Caki2 (cell line): ENCODE measurements at regions not wholly inside any gene's neighbourhood (a gene's known extent, or its start where the extent isn't known, plus 50 kb on each side); places are given as distances from the start of the nearest gene placed in this dataset.

Experiments used
- DNase-seq: peaks from one replicate; pipeline ENCODE4 v3.0.0-alpha.2; 2015; ENCODE audit warnings: low read depth
- in situ Hi-C: cut with HindIII; loops from 2 replicates; pipeline ENCODE4 v1.10.0; 2016; ENCODE audit warnings: low sequenced_read_pairs, low pct_unique_long_range_greater_than_20kb, mixed read lengths

- in situ Hi-C loops = no loop called here
- DNase-seq = no peak
Observed at GRCh38 chr3:162468791-162469190, 972.2 kb downstream of the OTOL1 start.

- no peak for DNase-seq
- in situ Hi-C loops = no loop called here
Observed at GRCh38 chr3:162487138-162487537, 990.5 kb downstream of the OTOL1 start.

DNA sequence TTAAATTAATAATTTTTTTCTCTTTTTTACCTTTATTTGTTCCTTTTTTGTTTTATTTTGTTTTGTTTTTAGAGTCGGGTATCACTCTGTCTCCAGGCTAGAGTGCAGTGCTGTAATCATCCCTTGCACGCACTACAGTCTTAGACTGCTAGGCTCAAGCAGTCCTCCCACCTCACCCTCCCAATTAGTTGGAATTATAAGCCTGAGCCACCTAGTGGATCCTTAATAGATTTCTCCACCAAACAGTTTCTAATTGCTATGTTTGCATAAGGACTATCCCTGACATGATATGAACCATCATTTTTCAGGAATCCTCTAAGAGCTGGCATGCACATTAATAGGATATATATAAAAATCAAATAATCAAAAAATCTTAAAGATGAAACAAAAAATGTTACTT is 993.2 kb downstream of the OTOL1 start:
- no peak for DNase-seq
- in situ Hi-C loops = no loop called here

DNA sequence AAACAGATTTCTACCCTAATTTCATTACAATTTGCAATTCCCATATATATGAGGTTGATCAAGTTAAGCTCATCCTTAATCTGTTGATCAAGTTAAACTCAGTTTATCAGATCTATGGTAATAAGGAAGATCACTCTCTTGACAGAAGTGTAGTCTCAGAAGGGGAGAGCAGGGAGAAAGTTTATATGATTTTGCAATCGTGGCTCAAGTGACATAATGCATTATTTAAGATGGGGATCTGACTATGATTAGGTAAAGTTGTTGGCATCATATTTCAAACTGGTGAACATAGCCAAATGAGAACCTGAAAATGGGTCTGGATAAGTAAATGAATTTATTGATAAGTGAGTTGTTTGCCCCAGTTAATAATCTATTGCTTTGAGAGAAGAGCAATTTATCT is 995.3 kb downstream of the OTOL1 start:
- in situ Hi-C loops = no loop called here
- DNase-seq = no peak

GRCh38 chr3:162492446-162493081 is 996.0 kb downstream of the OTOL1 start:
- in situ Hi-C loops = no loop called here
- DNase-seq = peak; percentile 22

DNA sequence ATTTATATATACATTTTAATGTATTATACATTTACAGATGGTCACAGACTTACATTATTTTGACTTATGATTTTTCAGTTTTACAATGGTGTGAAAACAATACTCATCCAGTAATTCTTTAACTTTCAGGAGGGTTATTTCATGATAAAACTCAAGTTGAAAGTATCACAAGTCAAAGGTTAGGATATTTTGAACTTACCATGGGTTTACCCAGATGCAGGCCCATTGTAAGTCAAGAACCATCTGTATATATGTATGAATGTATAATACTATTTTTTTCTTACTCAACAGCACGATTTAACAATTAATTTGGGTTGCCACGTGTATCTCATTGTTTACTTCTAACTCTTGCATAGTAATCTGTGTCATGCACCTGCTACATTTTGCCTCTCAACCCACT is 1002.0 kb downstream of the OTOL1 start:
- in situ Hi-C loops = no loop called here
- DNase-seq = no peak

GRCh38 chr3:162507397-162507796 is 1010.8 kb downstream of the OTOL1 start:
- in situ Hi-C loops = no loop called here
- no peak for DNase-seq

DNA sequence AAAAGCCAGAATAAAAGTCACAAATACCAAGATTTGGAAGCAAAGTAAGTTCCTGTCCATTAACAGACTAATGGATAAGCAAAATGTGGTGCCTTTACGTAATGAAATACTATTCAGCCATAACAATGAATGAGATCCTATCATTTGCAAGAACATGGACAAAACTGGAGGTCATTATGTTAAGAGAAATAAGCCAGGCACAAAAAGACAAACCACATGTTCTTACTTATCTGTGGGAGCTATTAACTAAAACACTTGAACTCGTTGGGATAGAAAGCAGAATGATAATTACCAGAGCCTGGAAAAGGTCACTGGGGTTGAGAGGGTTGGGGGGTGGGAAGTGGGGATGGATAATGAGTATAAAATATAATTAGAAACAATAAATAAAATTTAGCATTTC is 1015.9 kb downstream of the OTOL1 start:
- in situ Hi-C loops = no loop called here

GRCh38 chr3:162517110-162517509 is 1020.5 kb downstream of the OTOL1 start:
- in situ Hi-C loops = no loop called here
- DNase-seq = no peak

More for the DNA sequence above, 1015.9 kb downstream of the OTOL1 start:
- DNase-seq = no peak

- in situ Hi-C loops = no loop called here
- no peak for DNase-seq
Observed at GRCh38 chr3:162521669-162522068, 1025.1 kb downstream of the OTOL1 start.

GRCh38 chr3:162525066-162525742 is 1028.6 kb downstream of the OTOL1 start:
- in situ Hi-C loops = no loop called here
- no peak for DNase-seq

DNA sequence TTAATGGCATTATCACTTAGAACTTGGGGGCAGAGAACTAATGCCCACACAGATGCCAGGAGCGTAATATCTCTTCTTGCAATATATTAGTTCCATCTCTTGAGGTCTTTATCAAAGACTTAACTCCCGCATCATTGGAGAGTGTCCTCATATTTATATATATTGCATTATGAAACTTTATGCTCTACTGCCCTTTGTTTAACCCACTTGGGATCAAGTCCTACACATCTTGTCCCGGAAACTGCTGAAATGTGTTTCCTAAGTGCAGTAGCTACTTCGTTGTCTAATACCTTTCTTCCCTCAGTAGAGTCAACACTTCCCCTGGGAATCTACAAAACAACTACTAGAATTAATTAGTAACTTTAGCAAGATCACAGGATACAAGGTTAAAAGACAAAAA is 1029.2 kb downstream of the OTOL1 start:
- in situ Hi-C loops = no loop called here
- DNase-seq = no peak

- in situ Hi-C loops = no loop called here
- no peak for DNase-seq
Observed at GRCh38 chr3:162534431-162534830, 1037.8 kb downstream of the OTOL1 start.

DNA sequence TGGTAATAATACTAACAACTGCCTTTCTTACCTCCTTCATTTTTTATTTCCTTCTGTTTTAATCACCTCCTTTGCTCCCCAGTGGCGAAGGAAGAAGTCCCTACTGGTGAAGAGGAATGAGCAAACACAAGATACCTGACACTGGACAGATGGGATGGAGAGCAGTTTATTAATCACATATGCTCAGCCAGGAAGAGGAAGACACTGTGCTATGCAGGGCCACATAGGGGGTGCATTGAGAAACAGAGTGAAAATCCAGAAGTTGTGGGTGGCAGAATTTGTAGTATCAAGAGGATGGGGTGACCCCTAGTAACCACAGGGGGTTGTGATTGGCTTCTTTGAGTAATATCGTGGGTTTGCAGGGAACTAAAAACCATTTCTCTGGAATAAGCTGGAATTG is 1041.9 kb downstream of the OTOL1 start:
- no peak for DNase-seq
- in situ Hi-C loops = no loop called here

DNA sequence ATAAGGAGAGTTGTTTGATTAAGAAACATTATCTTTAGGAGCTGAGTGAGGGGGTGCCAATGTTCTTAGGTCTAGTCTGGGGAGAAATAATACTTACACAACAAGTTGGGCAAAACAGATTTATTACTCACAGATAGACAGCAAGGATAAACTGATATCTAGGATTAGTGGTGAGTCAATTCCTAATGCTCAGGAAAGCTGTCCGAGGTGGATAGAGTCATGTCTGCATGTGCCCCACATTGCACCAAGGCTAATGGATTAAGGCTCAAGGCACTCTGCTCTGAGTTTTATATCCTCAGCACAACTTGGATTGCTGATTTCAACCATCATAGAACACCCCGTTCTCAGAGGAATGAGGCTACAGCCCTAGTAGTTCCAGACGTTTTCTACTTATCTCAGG is 1042.3 kb downstream of the OTOL1 start:
- in situ Hi-C loops = no loop called here
- DNase-seq = no peak

DNA sequence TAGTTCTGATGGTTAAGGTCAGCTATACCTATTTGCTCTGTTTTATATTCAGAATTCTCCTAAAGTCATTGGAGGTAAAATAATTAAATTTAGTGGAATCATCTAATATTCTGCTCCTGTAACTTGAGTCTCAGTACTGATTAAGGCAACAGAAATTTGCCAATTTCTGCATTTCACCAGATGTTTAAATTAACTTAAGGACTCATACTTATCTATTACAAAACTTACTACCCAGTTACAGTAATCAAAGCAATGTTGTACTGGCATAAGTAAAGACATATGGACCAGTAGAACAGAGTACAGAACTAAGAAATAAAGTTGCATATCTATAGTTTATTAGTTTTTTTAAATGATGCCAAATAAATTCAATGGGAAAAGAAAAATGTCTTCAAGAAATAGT is 1043.8 kb downstream of the OTOL1 start:
- DNase-seq = no peak
- in situ Hi-C loops = no loop called here

DNA sequence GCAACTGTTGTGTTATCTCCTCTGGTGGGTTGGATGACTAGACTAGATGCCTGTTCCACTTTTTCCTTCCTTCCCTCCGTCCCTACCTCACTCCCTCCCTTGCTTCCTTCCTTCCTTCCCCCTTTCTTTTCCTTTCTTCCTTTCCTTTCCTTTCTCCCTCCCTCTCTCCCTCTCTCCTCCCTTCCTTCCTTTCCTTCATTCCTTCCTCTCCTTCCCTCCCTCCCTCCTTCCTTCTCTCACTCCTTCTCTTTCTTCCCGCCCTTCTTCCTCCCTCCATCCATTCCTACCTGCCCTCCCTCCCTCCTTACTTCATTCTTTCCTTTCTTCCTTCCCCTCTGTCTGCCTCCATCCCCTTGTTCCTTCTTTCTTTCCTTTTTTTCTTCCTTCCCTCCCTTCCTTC is 1045.3 kb downstream of the OTOL1 start:
- in situ Hi-C loops = no loop called here
- no peak for DNase-seq

DNA sequence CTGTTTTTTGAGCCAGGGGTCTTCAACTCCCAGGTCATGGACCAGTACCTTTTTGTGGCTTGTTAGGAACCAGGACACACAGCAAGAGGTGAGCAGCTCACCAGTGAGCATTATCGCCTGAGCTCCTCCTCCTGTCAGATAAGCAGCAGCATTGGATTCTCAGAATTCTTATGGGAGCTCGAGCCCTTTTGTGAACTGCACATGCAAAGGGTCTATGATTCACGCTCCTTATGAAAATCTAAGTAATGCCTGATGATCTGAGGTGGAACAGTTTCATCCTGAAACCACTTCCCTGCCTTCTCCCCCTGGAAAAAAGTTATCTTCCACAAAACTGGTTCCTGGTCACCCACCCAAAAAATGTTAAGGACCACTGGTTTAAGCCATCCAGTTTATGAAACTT is 1047.6 kb downstream of the OTOL1 start:
- no peak for DNase-seq
- in situ Hi-C loops = no loop called here

DNA sequence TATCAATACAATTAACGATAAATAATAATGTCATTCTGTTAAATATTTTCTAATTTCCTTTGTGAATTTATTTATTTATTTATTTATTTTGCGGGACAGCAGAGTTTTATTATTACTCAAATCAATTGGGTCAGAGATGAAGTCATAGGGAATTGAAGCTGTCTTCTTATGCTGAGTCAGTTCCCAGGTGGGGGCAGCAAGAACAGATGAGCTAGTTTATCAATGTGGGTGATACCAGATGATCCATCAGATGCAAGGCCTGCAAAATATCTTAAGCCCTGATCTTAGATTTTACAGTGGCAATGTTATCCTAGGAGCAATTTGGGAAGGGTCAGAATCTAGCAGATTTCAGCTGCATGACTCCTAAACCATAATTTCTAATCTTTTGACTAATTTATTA is 1050.3 kb downstream of the OTOL1 start:
- no peak for DNase-seq
- in situ Hi-C loops = no loop called here

- in situ Hi-C loops = no loop called here
- DNase-seq = no peak
Observed at GRCh38 chr3:162547321-162547720, 1050.7 kb downstream of the OTOL1 start.
